Lung (tissue), 11 donors: ENCODE measurements at regions not wholly inside any gene's neighbourhood (a gene's known extent, or its start where the extent isn't known, plus 50 kb on each side); places are given as distances from the start of the nearest gene placed in this dataset.

ENCODE experiments used
- ATAC-seq: fragments of 200-7000 bp; cut with Tn5 transposase; one replicate; pipeline ENCODE4 v1.9.1; 2020; ENCODE audit warnings: moderate number of reproducible peaks; ENCODE audit not compliant: insufficient read depth, low FRiP score
- DNase-seq, 3 donors: peaks; one replicate each; pipeline ENCODE4 v3.0.0-alpha.2; 2013 to 2017
- H3K27ac ChIP-seq, 2 donors: one replicate each; pipeline ENCODE4 v1.5.1; 2013; ENCODE audit warnings: mild to moderate bottlenecking in 2 of 2, moderate library complexity in 2 of 2, control low read depth in 1 of 2, inconsistent platforms in 1 of 2, low read depth in 1 of 2, low read length in 1 of 2
- H3K27me3 ChIP-seq, 3 donors: one replicate each; pipeline ENCODE4 v1.5.1; 2013; ENCODE audit warnings: low read length in 2 of 3; ENCODE audit not compliant: control insufficient read depth in 3 of 3, insufficient read depth in 3 of 3
- H3K36me3 ChIP-seq, 4 donors: one replicate each; pipeline ENCODE4 v1.5.1; 2013; ENCODE audit warnings: low read length in 4 of 4, mild to moderate bottlenecking in 1 of 4, moderate library complexity in 1 of 4; ENCODE audit not compliant: control insufficient read depth in 4 of 4, insufficient read depth in 4 of 4
- H3K4me1 ChIP-seq, 5 donors: one replicate each; pipeline ENCODE4 v1.5.1; 2013; ENCODE audit warnings: low read length in 5 of 5, mild to moderate bottlenecking in 2 of 5, moderate library complexity in 1 of 5; ENCODE audit not compliant: control insufficient read depth in 5 of 5, insufficient read depth in 5 of 5
- H3K4me3 ChIP-seq: one replicate; pipeline ENCODE4 v1.5.1; 2013; ENCODE audit warnings: mild to moderate bottlenecking, control low read depth, moderate library complexity
- H3K9ac ChIP-seq, 2 donors: one replicate each; pipeline ENCODE4 v1.5.1; 2013; ENCODE audit warnings: low read length in 2 of 2, control low read depth in 1 of 2; ENCODE audit not compliant: insufficient read depth in 1 of 2
- H3K9me3 ChIP-seq, 4 donors: one replicate each; pipeline ENCODE4 v1.5.1; 2013; ENCODE audit warnings: low read length in 3 of 4, mild to moderate bottlenecking in 1 of 4, moderate library complexity in 1 of 4; ENCODE audit not compliant: control insufficient read depth in 4 of 4, insufficient read depth in 3 of 4
- CTCF ChIP-seq: IDR thresholded peaks from 2 replicates; pipeline ENCODE4 v1.5.1; 2012; ENCODE audit warnings: mild to moderate bottlenecking; ENCODE audit errors: control extremely low read depth, extremely low read depth
- WGBS, 2 donors: extraction: QIAGEN DNeasy Blood & Tissue Kit; methylation state at CpG; one replicate each; pipeline ENCODE4 v1.1.7; 2013; 5-methylcytosine and 5-hydroxymethylcytosine counted together
- donor health status: control.
- donor health status: control.
- donor health status: Bipolar disorder and iron deficiency.
- donor health status: healthy.
- donor health status: DM: yes; HTN: yes; CAD: no.

GRCh38 chr18:56329536-56329935 is 308.9 kb downstream of the TXNL1 start:
- WGBS, 2 donors, result 92% methylated on average over 1 of the region's 1 CpG
- Histone ChIP-seq H3K36me3 (no peaks in the 10 kb centered on the region), H3K4me1 (peaks cover 0 to 42% (median 7%) of the 10 kb centered on the region in 5 donors), H3K9me3 (no peaks in the 10 kb centered on the region), H3K27ac (no peak overlapping the region), H3K4me3 (no peak overlapping the region), H3K9ac (no peak overlapping the region), H3K27me3 (no peaks in the 10 kb centered on the region)
- ATAC-seq, result no peak
- TF ChIP-seq CTCF, result no peak
- DNase-seq, result no peak

GRCh38 chr18:56327191-56327885 is 311.1 kb downstream of the TXNL1 start:
- Histone ChIP-seq H3K4me1 (peaks cover 0 to 43% (median 7%) of the 10 kb centered on the region in 5 donors), H3K9me3 (no peaks in the 10 kb centered on the region), H3K27me3 (no peaks in the 10 kb centered on the region), H3K9ac (no peak overlapping the region), H3K36me3 (no peaks in the 10 kb centered on the region), H3K4me3 (no peak overlapping the region), H3K27ac (no peak overlapping the region)
- TF ChIP-seq CTCF, result no peak
- 53 to 57% methylated on average over 7 of the region's 7 CpGs for WGBS, 2 donors
- no peak for ATAC-seq
- peak; percentile 49 to 88 (median 81) for DNase-seq

GRCh38 chr18:56326336-56327072 is 311.9 kb downstream of the TXNL1 start:
- H3K9ac ChIP-seq, result no peak overlapping the region
- 56 to 85% methylated on average over 3 of the region's 3 CpGs for WGBS, 2 donors
- ATAC-seq (no peak), DNase-seq (no peak)
- H3K4me1 ChIP-seq, result peaks cover 0 to 50% (median 7%) of the 10 kb centered on the region in 5 donors
- no peaks in the 10 kb centered on the region for H3K9me3 ChIP-seq
- H3K4me3 ChIP-seq, result no peak overlapping the region
- H3K36me3 ChIP-seq, result no peaks in the 10 kb centered on the region
- no peaks in the 10 kb centered on the region for H3K27me3 ChIP-seq
- H3K27ac ChIP-seq, result peak overlapping the region in 1 of 2 donors; percentile 35
- TF ChIP-seq CTCF, result no peak
